ENCODE measurements at regions not wholly inside any gene's neighbourhood (a gene's known extent, or its start where the extent isn't known, plus 50 kb on each side); places are given as distances from the start of the nearest gene placed in this dataset.

DNA sequence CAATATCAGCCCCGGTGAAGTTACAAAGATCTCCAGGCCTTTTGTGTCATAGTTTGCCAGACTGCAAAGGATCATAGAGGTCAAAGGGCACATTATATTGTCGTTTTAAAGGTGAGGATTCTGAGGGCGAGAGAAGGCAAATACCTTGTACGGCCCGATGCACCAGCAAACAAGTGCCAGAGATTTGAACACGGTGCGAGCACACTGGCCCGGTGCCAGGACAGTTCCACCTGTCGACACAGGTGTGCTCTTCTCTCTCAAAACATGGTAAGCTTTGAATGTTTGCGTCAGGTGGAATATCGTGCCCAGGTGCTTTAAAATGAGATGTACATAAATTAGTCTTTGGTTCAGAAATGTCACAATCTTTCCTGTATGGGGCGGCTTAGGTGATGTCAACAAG lies 776.1 kb upstream of the ID2 start:
- Histone ChIP-seq H3K9me2 (ENCODE audit: insufficient read depth, low read length) (no peaks in the 10 kb centered on the region), H2AFZ (ENCODE audit: low read depth, low read length) (no peak overlapping the region), H3K4me3 (ENCODE audit: low read length) (no peak overlapping the region), H3K79me2 (replicated peaks; ENCODE audit: insufficient read depth, low read length) (no peaks in the 10 kb centered on the region), H4K20me1 (ENCODE audit: insufficient read depth) (no peaks in the 10 kb centered on the region), H3K27me3 (ENCODE audit: insufficient read depth, low read depth, low read length) (no peaks in the 10 kb centered on the region), H3K27ac (ENCODE audit: low read length) (no peak overlapping the region), H3K36me3 (ENCODE audit: insufficient read depth, low read length) (no peaks in the 10 kb centered on the region), H3F3A (ENCODE audit: insufficient read depth, low read length, poor library complexity, severe bottlenecking) (no peaks in the 10 kb centered on the region), H3K9ac (ENCODE audit: low read length) (no peak overlapping the region), H3K9me3 (ENCODE audit: low read length) (no peaks in the 10 kb centered on the region), H3K4me2 (ENCODE audit: low read length) (no peak overlapping the region)
- TF ChIP-seq, protein P1, sequence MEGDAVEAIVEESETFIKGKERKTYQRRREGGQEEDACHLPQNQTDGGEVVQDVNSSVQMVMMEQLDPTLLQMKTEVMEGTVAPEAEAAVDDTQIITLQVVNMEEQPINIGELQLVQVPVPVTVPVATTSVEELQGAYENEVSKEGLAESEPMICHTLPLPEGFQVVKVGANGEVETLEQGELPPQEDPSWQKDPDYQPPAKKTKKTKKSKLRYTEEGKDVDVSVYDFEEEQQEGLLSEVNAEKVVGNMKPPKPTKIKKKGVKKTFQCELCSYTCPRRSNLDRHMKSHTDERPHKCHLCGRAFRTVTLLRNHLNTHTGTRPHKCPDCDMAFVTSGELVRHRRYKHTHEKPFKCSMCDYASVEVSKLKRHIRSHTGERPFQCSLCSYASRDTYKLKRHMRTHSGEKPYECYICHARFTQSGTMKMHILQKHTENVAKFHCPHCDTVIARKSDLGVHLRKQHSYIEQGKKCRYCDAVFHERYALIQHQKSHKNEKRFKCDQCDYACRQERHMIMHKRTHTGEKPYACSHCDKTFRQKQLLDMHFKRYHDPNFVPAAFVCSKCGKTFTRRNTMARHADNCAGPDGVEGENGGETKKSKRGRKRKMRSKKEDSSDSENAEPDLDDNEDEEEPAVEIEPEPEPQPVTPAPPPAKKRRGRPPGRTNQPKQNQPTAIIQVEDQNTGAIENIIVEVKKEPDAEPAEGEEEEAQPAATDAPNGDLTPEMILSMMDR (IDR thresholded peaks at IDR 0.05; ENCODE audit: poor library complexity, severe bottlenecking) = no peak
- TF ChIP-seq SMC3 (conservative IDR thresholded peaks at IDR 0.05; ENCODE audit: poor library complexity) = no peak

DNA sequence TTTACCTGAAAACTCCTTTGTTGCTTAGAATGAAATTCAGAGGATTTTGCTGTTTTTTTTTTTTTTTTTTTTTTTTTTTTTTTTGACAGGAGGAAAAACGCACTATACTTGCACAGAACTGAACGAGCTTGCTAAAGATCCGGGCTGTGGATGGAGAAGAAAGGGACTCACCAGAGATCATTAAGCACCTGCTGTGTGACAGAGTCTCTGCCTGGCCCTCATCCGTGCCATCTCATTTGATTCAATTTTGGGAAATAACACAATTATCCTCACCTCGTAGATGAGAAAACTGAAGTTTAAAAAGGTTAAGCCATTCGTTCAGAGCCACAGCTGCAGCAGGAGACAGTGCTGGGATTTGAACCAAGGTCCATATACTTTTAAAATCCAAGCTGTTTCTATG lies 775.4 kb upstream of the ID2 start:
- no peak overlapping the region for H3K4me2 ChIP-seq (ENCODE audit: low read length)
- H3K9me2 ChIP-seq (ENCODE audit: insufficient read depth, low read length) = no peaks in the 10 kb centered on the region
- H3K9me3 ChIP-seq (ENCODE audit: low read length) = no peaks in the 10 kb centered on the region
- no peaks in the 10 kb centered on the region for H3F3A ChIP-seq (ENCODE audit: insufficient read depth, low read length, poor library complexity, severe bottlenecking)
- no peak overlapping the region for H3K4me3 ChIP-seq (ENCODE audit: low read length)
- H3K9ac ChIP-seq (ENCODE audit: low read length) = no peak overlapping the region
- TF ChIP-seq TAF1 (IDR thresholded peaks at IDR 0.05; ENCODE audit: low read depth) (no peak), RAD21 (conservative IDR thresholded peaks at IDR 0.05) (no peak), EP300 (conservative IDR thresholded peaks at IDR 0.05; ENCODE audit: poor library complexity, severe bottlenecking) (no peak), SMC3 (conservative IDR thresholded peaks at IDR 0.05; ENCODE audit: poor library complexity) (no peak), MXI1 (conservative IDR thresholded peaks at IDR 0.05; ENCODE audit: poor library complexity, severe bottlenecking) (no peak), POLR2AphosphoS5 (IDR thresholded peaks at IDR 0.05) (no peak), EZH2 (IDR thresholded peaks at IDR 0.05; ENCODE audit: borderline replicate concordance, insufficient read depth, low read length, poor library complexity, severe bottlenecking) (no peak)
- TF ChIP-seq, protein P1 (IDR thresholded peaks at IDR 0.05; ENCODE audit: poor library complexity, severe bottlenecking) = no peak
- TF ChIP-seq, protein P2, sequence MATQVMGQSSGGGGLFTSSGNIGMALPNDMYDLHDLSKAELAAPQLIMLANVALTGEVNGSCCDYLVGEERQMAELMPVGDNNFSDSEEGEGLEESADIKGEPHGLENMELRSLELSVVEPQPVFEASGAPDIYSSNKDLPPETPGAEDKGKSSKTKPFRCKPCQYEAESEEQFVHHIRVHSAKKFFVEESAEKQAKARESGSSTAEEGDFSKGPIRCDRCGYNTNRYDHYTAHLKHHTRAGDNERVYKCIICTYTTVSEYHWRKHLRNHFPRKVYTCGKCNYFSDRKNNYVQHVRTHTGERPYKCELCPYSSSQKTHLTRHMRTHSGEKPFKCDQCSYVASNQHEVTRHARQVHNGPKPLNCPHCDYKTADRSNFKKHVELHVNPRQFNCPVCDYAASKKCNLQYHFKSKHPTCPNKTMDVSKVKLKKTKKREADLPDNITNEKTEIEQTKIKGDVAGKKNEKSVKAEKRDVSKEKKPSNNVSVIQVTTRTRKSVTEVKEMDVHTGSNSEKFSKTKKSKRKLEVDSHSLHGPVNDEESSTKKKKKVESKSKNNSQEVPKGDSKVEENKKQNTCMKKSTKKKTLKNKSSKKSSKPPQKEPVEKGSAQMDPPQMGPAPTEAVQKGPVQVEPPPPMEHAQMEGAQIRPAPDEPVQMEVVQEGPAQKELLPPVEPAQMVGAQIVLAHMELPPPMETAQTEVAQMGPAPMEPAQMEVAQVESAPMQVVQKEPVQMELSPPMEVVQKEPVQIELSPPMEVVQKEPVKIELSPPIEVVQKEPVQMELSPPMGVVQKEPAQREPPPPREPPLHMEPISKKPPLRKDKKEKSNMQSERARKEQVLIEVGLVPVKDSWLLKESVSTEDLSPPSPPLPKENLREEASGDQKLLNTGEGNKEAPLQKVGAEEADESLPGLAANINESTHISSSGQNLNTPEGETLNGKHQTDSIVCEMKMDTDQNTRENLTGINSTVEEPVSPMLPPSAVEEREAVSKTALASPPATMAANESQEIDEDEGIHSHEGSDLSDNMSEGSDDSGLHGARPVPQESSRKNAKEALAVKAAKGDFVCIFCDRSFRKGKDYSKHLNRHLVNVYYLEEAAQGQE (IDR thresholded peaks at IDR 0.05; ENCODE audit: borderline replicate concordance) = no peak
- H4K20me1 ChIP-seq (ENCODE audit: insufficient read depth) = no peaks in the 10 kb centered on the region
- no peak overlapping the region for H3K27ac ChIP-seq (ENCODE audit: low read length)
- no peak overlapping the region for H2AFZ ChIP-seq (ENCODE audit: low read depth, low read length)
- no peaks in the 10 kb centered on the region for H3K36me3 ChIP-seq (ENCODE audit: insufficient read depth, low read length)
- no peaks in the 10 kb centered on the region for H3K27me3 ChIP-seq (ENCODE audit: insufficient read depth, low read depth, low read length)
- no peaks in the 10 kb centered on the region for H3K79me2 ChIP-seq (replicated peaks; ENCODE audit: insufficient read depth, low read length)

Data from neural cell (in vitro differentiated cells).